Suprapubic skin (tissue), 4 donors: ENCODE measurements at regions not wholly inside any gene's neighbourhood (a gene's known extent, or its start where the extent isn't known, plus 50 kb on each side); places are given as distances from the start of the nearest gene placed in this dataset.

Experiments used
- CTCF ChIP-seq, 2 donors: fragments of 200-600 bp in 1 of 2; fragments of 450-650 bp in 1 of 2; sonication (generic) in 1 of 2; IDR thresholded peaks; one replicate each; pipeline ENCODE4 v1.5.1; 2016 to 2019; ENCODE audit warnings: antibody characterized with exemption in 2 of 2, mild to moderate bottlenecking in 1 of 2, moderate library complexity in 1 of 2
- POLR2A ChIP-seq, 2 donors: fragments of 450-650 bp; IDR thresholded peaks; one replicate each; pipeline ENCODE4 v1.6.1; 2017; ENCODE audit warnings: antibody characterized with exemption in 2 of 2, mild to moderate bottlenecking in 2 of 2, moderate library complexity in 2 of 2
- POLR2AphosphoS5 ChIP-seq, 3 donors: sonication (generic); formaldehyde crosslinking; IDR thresholded peaks; one replicate each; pipeline ENCODE4 v1.6.1; 2017; ENCODE audit warnings: antibody characterized with exemption in 3 of 3

DNA sequence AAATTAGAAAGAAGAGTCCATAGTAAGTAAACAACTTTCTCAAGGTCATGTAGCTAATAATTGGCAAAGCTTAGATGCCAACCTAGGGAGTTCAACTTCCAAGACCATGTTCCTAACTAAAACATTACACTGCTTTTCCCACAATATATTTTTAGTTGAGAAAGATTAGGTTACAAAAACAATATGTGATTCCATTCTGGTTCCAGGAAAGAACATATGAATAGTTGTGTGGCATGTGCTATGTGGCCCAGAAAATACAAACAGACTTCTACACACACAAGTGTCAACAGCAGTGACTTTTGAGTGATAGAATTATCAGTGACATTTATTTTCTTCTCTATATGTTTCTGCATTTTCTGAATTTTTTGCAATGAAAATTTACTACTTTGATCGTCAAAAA lies 62.7 kb upstream of the EDNRA start:
- TF ChIP-seq POLR2AphosphoS5 (IDR thresholded peaks at IDR 0.05) (no peak), CTCF (IDR thresholded peaks at IDR 0.05) (no peak), POLR2A (IDR thresholded peaks at IDR 0.05) (no peak)
